C4-2B (cell line): ENCODE measurements at regions not wholly inside any gene's neighbourhood (a gene's known extent, or its start where the extent isn't known, plus 50 kb on each side); places are given as distances from the start of the nearest gene placed in this dataset.

Source experiments
- CTCF ChIP-seq: fragments of 450-650 bp; conservative IDR thresholded peaks from 2 replicates; pipeline ENCODE4 v1.5.1; 2017; ENCODE audit warnings: mild to moderate bottlenecking
- ZFX ChIP-seq: fragments of 450-650 bp; IDR thresholded peaks from 2 replicates; pipeline ENCODE4 v1.6.1; 2017

GRCh38 chr21:35335951-35336446, 286.9 kb upstream of the RUNX1 start:
- TF ChIP-seq CTCF (no peak), ZFX (no peak)
